PFSK-1 (cell line): ENCODE measurements at regions not wholly inside any gene's neighbourhood (a gene's known extent, or its start where the extent isn't known, plus 50 kb on each side); places are given as distances from the start of the nearest gene placed in this dataset.

Experiments used
- FOXP2 ChIP-seq: optimal IDR thresholded peaks from 2 replicates; pipeline ENCODE3; 2011; ENCODE audit warnings: borderline replicate concordance, control low read depth, inconsistent platforms; ENCODE audit not compliant: insufficient read depth; ENCODE audit errors: extremely low read length, extremely low read depth
- POLR2AphosphoS5 ChIP-seq: IDR thresholded peaks from 2 replicates; pipeline ENCODE4 v1.6.1; 2012; ENCODE audit warnings: low read depth, mild to moderate bottlenecking, control low read depth, low read length, moderate library complexity
- SIN3A ChIP-seq: IDR thresholded peaks from 2 replicates; pipeline ENCODE4 v1.6.1; 2012; ENCODE audit warnings: mild to moderate bottlenecking, low read length, moderate library complexity, borderline replicate concordance; ENCODE audit not compliant: insufficient read depth
- TAF1 ChIP-seq: IDR thresholded peaks from 2 replicates; pipeline ENCODE4 v1.6.1; 2012; ENCODE audit warnings: low read length, control low read depth, borderline replicate concordance; ENCODE audit not compliant: insufficient read depth
- TF ChIP-seq, protein P1 (sequence below), 2 experiments: IDR thresholded peaks; 2 replicates each; pipeline versions ENCODE4 v1.6.1 to v1.8.0; 2011 to 2012; ENCODE audit warnings: low read depth in 2 of 2, low read length in 2 of 2, control low read depth in 1 of 2, inconsistent platforms in 1 of 2, mild to moderate bottlenecking in 1 of 2, moderate library complexity in 1 of 2; ENCODE audit not compliant: insufficient read depth in 1 of 2

DNA sequence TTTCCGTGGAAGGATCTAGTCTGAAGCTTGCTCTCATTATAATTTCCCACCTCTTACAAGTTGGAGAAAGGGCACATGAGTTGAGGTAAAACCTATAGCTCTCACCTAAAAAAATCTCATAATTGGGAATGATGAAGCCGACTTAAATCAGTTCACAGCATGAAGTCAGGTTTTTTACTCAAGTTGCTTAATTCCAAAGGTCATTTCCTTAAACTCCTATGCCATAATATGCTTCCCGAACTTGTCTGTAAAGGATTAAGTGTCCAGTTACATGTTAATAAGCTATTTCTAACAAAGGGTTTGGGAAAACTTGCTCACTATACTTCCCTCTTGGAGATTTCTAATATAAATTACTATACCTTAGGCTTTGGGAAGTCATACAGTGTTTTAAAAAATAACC, 481.2 kb downstream of the NUP35 start:
- TF ChIP-seq SIN3A (no peak), POLR2AphosphoS5 (no peak), FOXP2 (no peak), TAF1 (no peak)
- TF ChIP-seq, protein P1, sequence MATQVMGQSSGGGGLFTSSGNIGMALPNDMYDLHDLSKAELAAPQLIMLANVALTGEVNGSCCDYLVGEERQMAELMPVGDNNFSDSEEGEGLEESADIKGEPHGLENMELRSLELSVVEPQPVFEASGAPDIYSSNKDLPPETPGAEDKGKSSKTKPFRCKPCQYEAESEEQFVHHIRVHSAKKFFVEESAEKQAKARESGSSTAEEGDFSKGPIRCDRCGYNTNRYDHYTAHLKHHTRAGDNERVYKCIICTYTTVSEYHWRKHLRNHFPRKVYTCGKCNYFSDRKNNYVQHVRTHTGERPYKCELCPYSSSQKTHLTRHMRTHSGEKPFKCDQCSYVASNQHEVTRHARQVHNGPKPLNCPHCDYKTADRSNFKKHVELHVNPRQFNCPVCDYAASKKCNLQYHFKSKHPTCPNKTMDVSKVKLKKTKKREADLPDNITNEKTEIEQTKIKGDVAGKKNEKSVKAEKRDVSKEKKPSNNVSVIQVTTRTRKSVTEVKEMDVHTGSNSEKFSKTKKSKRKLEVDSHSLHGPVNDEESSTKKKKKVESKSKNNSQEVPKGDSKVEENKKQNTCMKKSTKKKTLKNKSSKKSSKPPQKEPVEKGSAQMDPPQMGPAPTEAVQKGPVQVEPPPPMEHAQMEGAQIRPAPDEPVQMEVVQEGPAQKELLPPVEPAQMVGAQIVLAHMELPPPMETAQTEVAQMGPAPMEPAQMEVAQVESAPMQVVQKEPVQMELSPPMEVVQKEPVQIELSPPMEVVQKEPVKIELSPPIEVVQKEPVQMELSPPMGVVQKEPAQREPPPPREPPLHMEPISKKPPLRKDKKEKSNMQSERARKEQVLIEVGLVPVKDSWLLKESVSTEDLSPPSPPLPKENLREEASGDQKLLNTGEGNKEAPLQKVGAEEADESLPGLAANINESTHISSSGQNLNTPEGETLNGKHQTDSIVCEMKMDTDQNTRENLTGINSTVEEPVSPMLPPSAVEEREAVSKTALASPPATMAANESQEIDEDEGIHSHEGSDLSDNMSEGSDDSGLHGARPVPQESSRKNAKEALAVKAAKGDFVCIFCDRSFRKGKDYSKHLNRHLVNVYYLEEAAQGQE (IDR thresholded peaks at IDR 0.05; ENCODE audit: insufficient read depth in 1 of 2, low read depth in 2 of 2, low read length in 2 of 2), result no peak

DNA sequence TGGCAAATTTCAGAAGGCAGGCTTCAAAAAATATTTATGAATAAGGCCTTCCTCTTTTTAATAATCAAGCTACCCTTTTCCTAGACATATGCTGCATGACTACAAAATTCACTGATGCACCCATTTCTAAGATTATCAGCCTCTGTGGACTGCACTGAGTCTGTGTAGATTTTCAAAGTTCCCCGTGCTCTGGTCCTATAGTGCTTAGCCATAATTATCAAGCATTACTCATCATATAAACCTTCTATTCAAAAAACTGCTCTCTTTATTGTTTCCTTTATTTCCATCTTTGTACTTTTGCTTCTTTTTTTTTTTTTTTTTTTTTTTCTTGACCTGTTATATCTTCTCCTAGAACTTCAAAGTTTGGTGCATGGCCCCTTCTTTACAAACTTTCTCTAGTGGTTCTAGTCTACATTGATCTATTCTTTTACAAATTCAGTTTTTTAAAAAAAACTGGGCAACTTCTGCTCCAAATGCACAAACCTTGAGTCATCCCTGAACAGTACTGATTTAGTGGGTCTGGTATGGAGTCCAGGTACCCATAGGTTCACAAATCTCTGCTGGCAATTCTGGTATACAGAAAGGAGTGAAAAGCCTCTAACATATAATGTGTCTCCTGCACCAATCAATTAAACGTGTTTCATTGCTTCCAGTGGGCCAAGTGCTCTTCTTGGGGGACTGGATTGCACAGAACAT, 481.9 kb downstream of the NUP35 start:
- TF ChIP-seq TAF1, result no peak
- TF ChIP-seq POLR2AphosphoS5, result no peak
- TF ChIP-seq, protein P1 (IDR thresholded peaks at IDR 0.05; ENCODE audit: insufficient read depth in 1 of 2, low read depth in 2 of 2, low read length in 2 of 2), result no peak
- TF ChIP-seq FOXP2, result no peak
- no peak for TF ChIP-seq SIN3A

DNA sequence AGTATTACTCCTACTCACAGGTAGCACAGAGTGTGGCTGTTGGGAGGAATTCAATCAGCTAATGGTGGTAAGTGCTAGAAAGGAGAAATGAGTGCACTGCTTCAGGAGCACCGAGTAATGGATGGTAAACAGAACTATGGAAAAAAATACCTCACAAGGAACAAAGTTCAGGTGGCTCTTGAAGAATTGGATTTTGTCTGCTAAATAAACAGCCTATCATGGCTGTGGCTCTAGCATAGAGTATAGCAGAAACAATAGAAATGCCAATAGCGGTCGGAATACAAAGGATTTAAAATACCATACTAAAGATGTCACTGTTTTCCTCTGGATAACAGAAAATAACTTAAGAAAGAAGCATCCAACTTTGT, 482.5 kb downstream of the NUP35 start:
- no peak for TF ChIP-seq FOXP2
- no peak for TF ChIP-seq POLR2AphosphoS5
- no peak for TF ChIP-seq SIN3A
- TF ChIP-seq TAF1, result no peak
- TF ChIP-seq, protein P1 (IDR thresholded peaks at IDR 0.05; ENCODE audit: insufficient read depth in 1 of 2, low read depth in 2 of 2, low read length in 2 of 2), result no peak

DNA sequence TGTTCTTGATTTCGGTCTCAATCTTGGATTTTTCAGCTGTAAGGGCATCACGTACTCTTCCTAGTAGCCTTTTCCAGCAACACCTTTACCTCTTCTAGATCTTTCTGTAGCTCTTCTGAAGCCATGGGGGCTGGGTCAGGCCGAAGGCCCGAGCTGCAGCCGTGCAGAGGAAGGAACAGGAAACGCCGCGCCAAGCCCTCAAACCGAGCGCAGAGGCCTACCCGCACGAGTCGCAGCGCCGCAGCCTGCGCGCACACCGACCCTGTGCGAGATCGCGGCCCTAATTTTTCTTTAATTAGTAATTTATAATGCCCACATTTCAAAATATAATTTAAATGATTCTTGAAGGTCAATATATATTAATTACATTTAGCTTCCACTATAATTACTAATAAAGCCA, 483.8 kb downstream of the NUP35 start:
- TF ChIP-seq FOXP2, result no peak
- TF ChIP-seq POLR2AphosphoS5, result no peak
- TF ChIP-seq TAF1, result no peak
- TF ChIP-seq, protein P1 (IDR thresholded peaks at IDR 0.05; ENCODE audit: insufficient read depth in 1 of 2, low read depth in 2 of 2, low read length in 2 of 2), result no peak
- TF ChIP-seq SIN3A, result no peak

DNA sequence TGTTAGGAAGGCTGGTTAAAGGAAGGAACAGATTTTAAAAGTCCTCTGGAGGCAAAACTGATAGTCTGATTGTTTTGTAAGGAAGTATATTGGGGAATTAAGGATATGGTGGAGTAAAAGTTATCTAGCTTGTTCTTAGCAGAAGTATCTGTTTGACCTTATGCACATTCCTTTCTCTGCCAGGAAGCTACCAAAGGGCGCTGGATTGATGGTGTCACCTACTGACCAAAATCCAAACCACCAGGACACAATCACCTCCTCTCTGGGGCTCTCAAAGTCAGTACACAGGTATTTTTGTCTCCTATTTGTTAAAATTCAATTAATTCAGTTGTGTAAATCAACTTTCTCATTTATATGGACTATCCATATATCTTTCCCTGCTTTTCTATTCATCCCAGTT, 484.5 kb downstream of the NUP35 start:
- TF ChIP-seq, protein P1 (IDR thresholded peaks at IDR 0.05; ENCODE audit: insufficient read depth in 1 of 2, low read depth in 2 of 2, low read length in 2 of 2), result no peak
- TF ChIP-seq FOXP2 (no peak), SIN3A (no peak), TAF1 (no peak), POLR2AphosphoS5 (no peak)
